Heart left ventricle (tissue), 16 donors: ENCODE measurements at regions not wholly inside any gene's neighbourhood (a gene's known extent, or its start where the extent isn't known, plus 50 kb on each side); places are given as distances from the start of the nearest gene placed in this dataset.

Experiments
- ATAC-seq, 4 donors: fragments of 200-7000 bp; cut with Tn5 transposase; one replicate each; pipeline ENCODE4 v1.9.1; 2020 to 2022; ENCODE audit warnings: moderate library complexity in 4 of 4, mild to moderate bottlenecking in 3 of 4, moderate number of reproducible peaks in 1 of 4
- DNase-seq, 5 donors: peaks; one replicate each; pipeline ENCODE4 v3.0.0-alpha.2; 2020
- H3K27ac ChIP-seq, 12 donors: fragments of 200-600 bp; sonication (generic) in 4 of 12; one replicate each; pipeline versions ENCODE4 v1.5.0 to v1.8.0; 2016 to 2022; ENCODE audit warnings: mild to moderate bottlenecking in 2 of 12
- H3K27me3 ChIP-seq, 9 donors: fragments of 200-600 bp; sonication (generic) in 2 of 9; one replicate each; pipeline versions ENCODE4 v1.5.1 to v1.8.0; 2016 to 2022; ENCODE audit warnings: mild to moderate bottlenecking in 3 of 9
- H3K36me3 ChIP-seq, 9 donors: fragments of 200-600 bp; sonication (generic) in 2 of 9; one replicate each; pipeline versions ENCODE4 v1.5.0 to v1.8.0; 2018 to 2022; ENCODE audit warnings: mild to moderate bottlenecking in 2 of 9
- H3K4me1 ChIP-seq, 12 donors: fragments of 200-600 bp; sonication (generic) in 4 of 12; one replicate each; pipeline versions ENCODE4 v1.5.0 to v1.8.0; 2016 to 2022; ENCODE audit warnings: mild to moderate bottlenecking in 3 of 12
- H3K4me3 ChIP-seq, 12 donors: fragments of 200-600 bp; sonication (generic) in 4 of 12; one replicate each; pipeline versions ENCODE4 v1.5.0 to v1.8.0; 2017 to 2022; ENCODE audit warnings: mild to moderate bottlenecking in 9 of 12, moderate library complexity in 4 of 12
- H3K9me3 ChIP-seq, 12 donors: fragments of 200-600 bp; sonication (generic) in 4 of 12; one replicate each; pipeline versions ENCODE4 v1.5.0 to v1.8.0; 2016 to 2022; ENCODE audit warnings: mild to moderate bottlenecking in 1 of 12
- CTCF ChIP-seq, 12 donors: fragments of 200-600 bp; sonication (generic) in 4 of 12; IDR thresholded peaks; one replicate each; pipeline versions ENCODE4 v1.5.0 to v1.8.0; 2018 to 2022; ENCODE audit warnings: antibody characterized with exemption in 12 of 12, mild to moderate bottlenecking in 5 of 12
- POLR2A ChIP-seq, 2 donors: fragments of 450-650 bp; IDR thresholded peaks; one replicate each; pipeline ENCODE4 v1.6.1; 2017; ENCODE audit warnings: antibody characterized with exemption in 2 of 2, mild to moderate bottlenecking in 2 of 2, moderate library complexity in 2 of 2
- WGBS, 4 donors: extraction: QIAGEN DNeasy Blood & Tissue Kit in 2 of 4; methylation state at CpG; one replicate each; pipeline versions ENCODE4 v1.1.5 to v1.1.7; 2013 to 2018; 5-methylcytosine and 5-hydroxymethylcytosine counted together
- intact Hi-C, 10 donors: fragments of 100-400 bp; cut with DNase I; formaldehyde crosslinking; loops; one replicate each; pipeline versions ENCODE4 v1.11.1 to v1.14.2; 2022
- donor health status: ischemic (EF 13 %, LVEDD 7.1; RV severe dilation, severe dysfunction).
- donor health status: healthy with polysubstance abuse.
- donor health status: DM: no; HTN: yes; CAD: no.
- donor health status: DM: no; HTN: no; CAD: no.
- donor health status: ischemic (EF 25% LVEDD 6.9; RV normal size, moderate dysfunction).
- donor health status: ischemic (EF 25% LVEDD 5.7; RV mildly dilated, moderate dysfunction).
- donor health status: healthy.
- donor health status: DM: yes; HTN: yes; CAD: no.
- donor health status: ischemic (EF 35%, LVEDD 5.7; RV mildly dilated, moderate dysfunction).
- donor health status: nonischemic (EF 11% LVEDD 7.7; RV severe dilation, severe dysfunction).
- donor health status: DM: yes; HTN: yes; CAD: no.
- donor health status: PGD.
- donor health status: ischemic (EF 29% LVEDD 5.4; RV normal size, mild dysfunction).
- donor health status: nonischemic (EF 23%, LVEDD 6.1; RV moderate dilation, normal function).

GRCh38 chr5:2877522-2877921 lies 126.0 kb upstream of the IRX2 start:
- H3K4me3 ChIP-seq = no peak overlapping the region
- intact Hi-C loops = no loop called here
- DNase-seq (no peak), ATAC-seq (no peak)
- H3K9me3 ChIP-seq = peaks cover 0 to 29% (median 12%) of the 10 kb centered on the region in 12 donors
- H3K27ac ChIP-seq = no peak overlapping the region
- 77 to 86% (median 79%) methylated on average over 5 of the region's 5 CpGs for WGBS, 4 donors
- H3K4me1 ChIP-seq = no peaks in the 10 kb centered on the region
- H3K36me3 ChIP-seq = no peaks in the 10 kb centered on the region
- no peaks in the 10 kb centered on the region for H3K27me3 ChIP-seq
- TF ChIP-seq CTCF (IDR thresholded peaks at IDR 0.05) (no peak), POLR2A (IDR thresholded peaks at IDR 0.05) (no peak)

GRCh38 chr5:2876183-2876582 lies 124.7 kb upstream of the IRX2 start:
- ATAC-seq (no peak), DNase-seq (no peak)
- H3K36me3 ChIP-seq = no peaks in the 10 kb centered on the region
- H3K9me3 ChIP-seq = peaks cover 0 to 28% (median 12%) of the 10 kb centered on the region in 12 donors
- H3K27ac ChIP-seq = no peak overlapping the region
- no peak for TF ChIP-seq POLR2A (IDR thresholded peaks at IDR 0.05)
- TF ChIP-seq CTCF (IDR thresholded peaks at IDR 0.05) = no peak
- H3K27me3 ChIP-seq = no peaks in the 10 kb centered on the region
- no peaks in the 10 kb centered on the region for H3K4me1 ChIP-seq
- 74 to 80% (median 78%) methylated on average over 6 of the region's 6 CpGs for WGBS, 4 donors
- H3K4me3 ChIP-seq = no peak overlapping the region
- intact Hi-C loops = no loop called here

GRCh38 chr5:2874099-2874498 lies 122.6 kb upstream of the IRX2 start:
- no peak for TF ChIP-seq CTCF (IDR thresholded peaks at IDR 0.05)
- no peak overlapping the region for H3K27ac ChIP-seq
- H3K27me3 ChIP-seq = no peaks in the 10 kb centered on the region
- 62 to 71% (median 66%) methylated on average over 6 of the region's 6 CpGs for WGBS, 4 donors
- ATAC-seq (no peak), DNase-seq (no peak)
- peaks cover 0 to 9% (median under 1%) of the 10 kb centered on the region in 12 donors for H3K9me3 ChIP-seq
- no peaks in the 10 kb centered on the region for H3K4me1 ChIP-seq
- no peak overlapping the region for H3K4me3 ChIP-seq
- intact Hi-C loops = no loop called here
- H3K36me3 ChIP-seq = no peaks in the 10 kb centered on the region

GRCh38 chr5:2872676-2873075 lies 121.2 kb upstream of the IRX2 start:
- DNase-seq (no peak), ATAC-seq (no peak)
- no peaks in the 10 kb centered on the region for H3K4me1 ChIP-seq
- intact Hi-C loops = no loop called here
- no peaks in the 10 kb centered on the region for H3K36me3 ChIP-seq
- no peak overlapping the region for H3K27ac ChIP-seq
- H3K9me3 ChIP-seq = no peaks in the 10 kb centered on the region
- no peak overlapping the region for H3K4me3 ChIP-seq
- no peaks in the 10 kb centered on the region for H3K27me3 ChIP-seq
- 83 to 94% (median 87%) methylated on average over 8 of the region's 8 CpGs for WGBS, 4 donors
- TF ChIP-seq POLR2A (IDR thresholded peaks at IDR 0.05) (no peak), CTCF (IDR thresholded peaks at IDR 0.05) (no peak)
